Retinal pigment epithelial cell (primary cell): ENCODE measurements at regions not wholly inside any gene's neighbourhood (a gene's known extent, or its start where the extent isn't known, plus 50 kb on each side); places are given as distances from the start of the nearest gene placed in this dataset.

ENCODE experiments used
- DNase-seq: peaks from one replicate; pipeline ENCODE4 v3.0.0-alpha.2; 2010; ENCODE audit warnings: low read depth
- H3K4me3 ChIP-seq: 2 replicates; pipeline ENCODE4 v1.5.1; 2011; ENCODE audit warnings: mild to moderate bottlenecking, low read length, control low read depth, moderate library complexity
- CTCF ChIP-seq: conservative IDR thresholded peaks from 2 replicates; pipeline ENCODE4 v1.5.1; 2011; ENCODE audit warnings: low read depth, low read length, control low read depth, inconsistent platforms

- DNase-seq, result no peak
- no peak overlapping the region for H3K4me3 ChIP-seq
- TF ChIP-seq CTCF, result no peak
Measured at GRCh38 chr7:12898620-12899019, 211.2 kb downstream of the ARL4A start.

- H3K4me3 ChIP-seq, result no peak overlapping the region
- no peak for DNase-seq
Measured at GRCh38 chr7:12905671-12906070, 218.2 kb downstream of the ARL4A start.

GRCh38 chr7:12907774-12908173 is 220.3 kb downstream of the ARL4A start:
- no peak for DNase-seq
- no peak overlapping the region for H3K4me3 ChIP-seq
- TF ChIP-seq CTCF, result no peak

More at GRCh38 chr7:12905671-12906070, 218.2 kb downstream of the ARL4A start:
- TF ChIP-seq CTCF, result no peak

GRCh38 chr7:12909483-12909882 is 222.1 kb downstream of the ARL4A start:
- DNase-seq, result no peak
- no peak overlapping the region for H3K4me3 ChIP-seq

GRCh38 chr7:12911053-12911452 is 223.6 kb downstream of the ARL4A start:
- no peak for DNase-seq
- TF ChIP-seq CTCF, result no peak
- H3K4me3 ChIP-seq, result no peak overlapping the region

More at GRCh38 chr7:12909483-12909882, 222.1 kb downstream of the ARL4A start:
- TF ChIP-seq CTCF, result no peak

- DNase-seq, result no peak
- no peak for TF ChIP-seq CTCF
- no peak overlapping the region for H3K4me3 ChIP-seq
Measured at GRCh38 chr7:12913002-12913401, 225.6 kb downstream of the ARL4A start.

- no peak for DNase-seq
- no peak for TF ChIP-seq CTCF
- H3K4me3 ChIP-seq, result no peak overlapping the region
Measured at GRCh38 chr7:12917801-12918200, 230.4 kb downstream of the ARL4A start.
